CD4-positive, alpha-beta T cell (primary cell): ENCODE measurements at regions not wholly inside any gene's neighbourhood (a gene's known extent, or its start where the extent isn't known, plus 50 kb on each side); places are given as distances from the start of the nearest gene placed in this dataset.

ENCODE experiments used
- ATAC-seq: fragments of 200-7000 bp; cut with Tn5 transposase; one replicate; pipeline ENCODE4 v1.10.0; 2022; ENCODE audit warnings: mild to moderate bottlenecking; ENCODE audit not compliant: poor library complexity
- CTCF ChIA-PET: fragments of 350-600 bp; sonication (Branson Sonifier 250); formaldehyde crosslinking; loops from one replicate; lab custom pipeline; 2021; ENCODE audit warnings: antibody characterized with exemption, inconsistent platforms; lab: Charles Lee
- POLR2A ChIA-PET: fragments of 350-600 bp; sonication (Branson Sonifier 250); formaldehyde crosslinking; loops from one replicate; lab custom pipeline; 2021; ENCODE audit warnings: antibody characterized with exemption, inconsistent platforms; lab: Charles Lee
- DNase-seq, 14 experiments: peaks; one replicate each; pipeline ENCODE4 v3.0.0-alpha.2; 2013 to 2020; ENCODE audit warnings: mixed read lengths in 2 of 14
- H3K27ac ChIP-seq, 2 donors: one replicate each; pipeline versions ENCODE4 v1.5.1 to v1.7.0; 2013; ENCODE audit warnings: low read length in 2 of 2, low read depth in 1 of 2, mild to moderate bottlenecking in 1 of 2
- H3K27me3 ChIP-seq, 2 experiments: 1 replicate in 1 of 2; 2 replicates in 1 of 2; pipeline versions ENCODE4 v1.6.1 to v1.7.0; 2013; ENCODE audit warnings: low read length in 2 of 2, control low read depth in 1 of 2, mild to moderate bottlenecking in 1 of 2, moderate library complexity in 1 of 2; ENCODE audit not compliant: insufficient read depth in 2 of 2, control insufficient read depth in 1 of 2
- H3K36me3 ChIP-seq: one replicate; pipeline ENCODE4 v1.6.1; 2013; ENCODE audit warnings: low read length, control low read depth; ENCODE audit not compliant: insufficient read depth
- H3K4me1 ChIP-seq: one replicate; pipeline ENCODE4 v1.6.1; 2013; ENCODE audit warnings: low read length, control low read depth; ENCODE audit not compliant: insufficient read depth
- H3K4me3 ChIP-seq: one replicate; pipeline ENCODE4 v1.5.1; 2013; ENCODE audit warnings: mild to moderate bottlenecking, low read length, moderate library complexity
- H3K9me3 ChIP-seq, 2 experiments: 1 replicate in 1 of 2; 2 replicates in 1 of 2; pipeline versions ENCODE4 v1.6.1 to v1.7.0; 2013; ENCODE audit warnings: low read length in 2 of 2, mild to moderate bottlenecking in 2 of 2, control low read depth in 1 of 2, moderate library complexity in 1 of 2; ENCODE audit not compliant: control insufficient read depth in 1 of 2, insufficient read depth in 1 of 2
- H3K27ac Mint-ChIP-seq: one replicate; pipeline ENCODE4 v1.8.0; 2020; ENCODE audit warnings: mixed read lengths
- H3K27me3 Mint-ChIP-seq: one replicate; pipeline ENCODE4 v1.8.0; 2021; ENCODE audit warnings: mixed read lengths
- H3K36me3 Mint-ChIP-seq: one replicate; pipeline ENCODE4 v1.8.0; 2021; ENCODE audit warnings: low read depth, mixed read lengths
- H3K4me1 Mint-ChIP-seq: one replicate; pipeline ENCODE4 v1.8.0; 2021; ENCODE audit warnings: low read depth, mixed read lengths
- H3K4me3 Mint-ChIP-seq: one replicate; pipeline ENCODE4 v1.8.0; 2020; ENCODE audit warnings: mild to moderate bottlenecking, mixed read lengths
- H3K9me3 Mint-ChIP-seq: one replicate; pipeline ENCODE4 v1.8.0; 2020; ENCODE audit warnings: mixed read lengths
- CTCF ChIP-seq: fragments of 200-600 bp; IDR thresholded peaks from one replicate; pipeline ENCODE4 v1.8.0; 2022; ENCODE audit warnings: antibody characterized with exemption, mild to moderate bottlenecking
- intact Hi-C, 2 experiments: fragments of 100-400 bp; cut with DNase I in 1 of 2; cut with micrococcal nuclease in 1 of 2; formaldehyde crosslinking; loops; one replicate each; pipeline versions ENCODE4 v1.15.1 to v1.9.0; 2023 to 2025; cut with DNase I, micrococcal nuclease

GRCh38 chr5:136642976-136643375 is 277.6 kb upstream of the TRPC7 start:
- Mint-ChIP-seq H3K4me3 (no peak overlapping the region), H3K27me3 (no peaks in the 10 kb centered on the region), H3K9me3 (no peaks in the 10 kb centered on the region), H3K27ac (no peak overlapping the region), H3K4me1 (no peaks in the 10 kb centered on the region), H3K36me3 (no peaks in the 10 kb centered on the region)
- intact Hi-C loops = no loop called here
- no peak for DNase-seq
- no peaks in the 10 kb centered on the region for H3K27me3 ChIP-seq
- no peaks in the 10 kb centered on the region for H3K4me1 ChIP-seq
- ChIA-PET POLR2A (no interaction called here), CTCF (no interaction called here)
- H3K9me3 ChIP-seq = no peaks in the 10 kb centered on the region
- no peak overlapping the region for H3K4me3 ChIP-seq
- ATAC-seq = no peak
- H3K36me3 ChIP-seq = no peaks in the 10 kb centered on the region
- no peak overlapping the region for H3K27ac ChIP-seq
- TF ChIP-seq CTCF = no peak

- Mint-ChIP-seq H3K36me3 (no peaks in the 10 kb centered on the region), H3K27me3 (no peaks in the 10 kb centered on the region), H3K4me1 (no peaks in the 10 kb centered on the region), H3K9me3 (no peaks in the 10 kb centered on the region), H3K27ac (no peak overlapping the region), H3K4me3 (no peak overlapping the region)
- DNase-seq = no peak
- no peak for ATAC-seq
- intact Hi-C loops = no loop called here
- Histone ChIP-seq H3K4me1 (no peaks in the 10 kb centered on the region), H3K9me3 (no peaks in the 10 kb centered on the region), H3K27ac (no peak overlapping the region), H3K4me3 (no peak overlapping the region), H3K36me3 (no peaks in the 10 kb centered on the region), H3K27me3 (no peaks in the 10 kb centered on the region)
- TF ChIP-seq CTCF = no peak
- ChIA-PET POLR2A (no interaction called here), CTCF (no interaction called here)
Measured at GRCh38 chr5:136639616-136640015, 274.3 kb upstream of the TRPC7 start.

- no peak overlapping the region for H3K27ac ChIP-seq
- CTCF ChIA-PET = no interaction called here
- intact Hi-C loops = no loop called here
- no peaks in the 10 kb centered on the region for H3K4me1 ChIP-seq
- no peak for ATAC-seq
- no peaks in the 10 kb centered on the region for H3K4me1 Mint-ChIP-seq
- no peaks in the 10 kb centered on the region for H3K27me3 Mint-ChIP-seq
- no peaks in the 10 kb centered on the region for H3K27me3 ChIP-seq
- no peaks in the 10 kb centered on the region for H3K9me3 ChIP-seq
- no peak for DNase-seq
- H3K4me3 ChIP-seq = no peak overlapping the region
- no peaks in the 10 kb centered on the region for H3K36me3 ChIP-seq
- no peaks in the 10 kb centered on the region for H3K9me3 Mint-ChIP-seq
- H3K27ac Mint-ChIP-seq = no peak overlapping the region
- H3K4me3 Mint-ChIP-seq = no peak overlapping the region
- H3K36me3 Mint-ChIP-seq = no peaks in the 10 kb centered on the region
- POLR2A ChIA-PET = no interaction called here
- TF ChIP-seq CTCF = no peak
Measured at GRCh38 chr5:136638084-136638483, 272.7 kb upstream of the TRPC7 start.
